Osteocyte (in vitro differentiated cells): ENCODE measurements at regions not wholly inside any gene's neighbourhood (a gene's known extent, or its start where the extent isn't known, plus 50 kb on each side); places are given as distances from the start of the nearest gene placed in this dataset.
A peak's percentile ranks its signal among the peaks of the same experiment; 100 is the strongest.
"Not testable (repeated sequence)": the region's sequence is repeated elsewhere in the genome, so short reads cannot be mapped to it uniquely, and the experiment has no call there.

Experiments used
- DNase-seq: peaks from one replicate; pipeline ENCODE4 v3.0.0; 2021; ENCODE audit warnings: mixed read lengths; ENCODE audit not compliant: unreplicated experiment; ENCODE audit errors: extremely low spot score
- H3K27ac Mint-ChIP-seq: one replicate; pipeline ENCODE4 v1.8.0; 2021; ENCODE audit warnings: mild to moderate bottlenecking, mixed read lengths; ENCODE audit not compliant: unreplicated experiment
- H3K27me3 Mint-ChIP-seq: one replicate; pipeline ENCODE4 v1.8.0; 2021; ENCODE audit warnings: mixed read lengths; ENCODE audit not compliant: unreplicated experiment
- H3K36me3 Mint-ChIP-seq: one replicate; pipeline ENCODE4 v1.8.0; 2021; ENCODE audit warnings: mixed read lengths; ENCODE audit not compliant: unreplicated experiment
- H3K4me1 Mint-ChIP-seq: one replicate; pipeline ENCODE4 v1.8.0; 2021; ENCODE audit warnings: mixed read lengths; ENCODE audit not compliant: unreplicated experiment
- H3K4me3 Mint-ChIP-seq: one replicate; pipeline ENCODE4 v1.8.0; 2021; ENCODE audit warnings: mild to moderate bottlenecking, moderate library complexity, mixed read lengths; ENCODE audit not compliant: unreplicated experiment
- H3K9me3 Mint-ChIP-seq: one replicate; pipeline ENCODE4 v1.8.0; 2021; ENCODE audit warnings: mixed read lengths; ENCODE audit not compliant: unreplicated experiment
- TF ChIP-seq, protein P1 (sequence below): fragments of 200-600 bp; sonication (generic); IDR thresholded peaks from 2 replicates; pipeline ENCODE4 v1.5.0; 2021; ENCODE audit warnings: antibody characterized with exemption, mild to moderate bottlenecking, moderate library complexity

DNA sequence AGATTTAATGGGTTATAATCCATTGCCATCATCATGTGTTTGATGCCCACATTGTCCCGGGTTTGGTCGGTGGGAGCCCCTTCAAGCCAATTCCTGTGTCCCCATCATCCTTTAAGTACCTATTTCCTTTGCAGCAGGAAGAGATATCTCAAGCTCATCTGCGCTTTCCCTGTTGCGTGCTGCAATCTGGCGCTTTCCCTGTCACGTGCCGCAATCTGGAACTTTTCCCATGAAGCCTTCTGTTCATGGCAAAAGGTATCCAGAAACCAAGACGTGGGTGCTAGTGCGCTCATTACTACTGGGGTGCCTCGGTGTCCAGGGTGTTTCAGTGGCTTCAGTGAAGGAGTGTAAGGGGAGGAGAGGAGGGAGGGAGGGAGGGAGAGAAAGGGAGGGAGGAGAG, 174.6 kb upstream of the ZNF469 start:
- Mint-ChIP-seq H3K27ac (no peak overlapping the region), H3K27me3 (no peaks in the 10 kb centered on the region), H3K36me3 (no peaks in the 10 kb centered on the region), H3K4me3 (no peak overlapping the region), H3K4me1 (no peaks in the 10 kb centered on the region), H3K9me3 (peaks cover 6% of the 10 kb centered on the region)
- TF ChIP-seq, protein P1, sequence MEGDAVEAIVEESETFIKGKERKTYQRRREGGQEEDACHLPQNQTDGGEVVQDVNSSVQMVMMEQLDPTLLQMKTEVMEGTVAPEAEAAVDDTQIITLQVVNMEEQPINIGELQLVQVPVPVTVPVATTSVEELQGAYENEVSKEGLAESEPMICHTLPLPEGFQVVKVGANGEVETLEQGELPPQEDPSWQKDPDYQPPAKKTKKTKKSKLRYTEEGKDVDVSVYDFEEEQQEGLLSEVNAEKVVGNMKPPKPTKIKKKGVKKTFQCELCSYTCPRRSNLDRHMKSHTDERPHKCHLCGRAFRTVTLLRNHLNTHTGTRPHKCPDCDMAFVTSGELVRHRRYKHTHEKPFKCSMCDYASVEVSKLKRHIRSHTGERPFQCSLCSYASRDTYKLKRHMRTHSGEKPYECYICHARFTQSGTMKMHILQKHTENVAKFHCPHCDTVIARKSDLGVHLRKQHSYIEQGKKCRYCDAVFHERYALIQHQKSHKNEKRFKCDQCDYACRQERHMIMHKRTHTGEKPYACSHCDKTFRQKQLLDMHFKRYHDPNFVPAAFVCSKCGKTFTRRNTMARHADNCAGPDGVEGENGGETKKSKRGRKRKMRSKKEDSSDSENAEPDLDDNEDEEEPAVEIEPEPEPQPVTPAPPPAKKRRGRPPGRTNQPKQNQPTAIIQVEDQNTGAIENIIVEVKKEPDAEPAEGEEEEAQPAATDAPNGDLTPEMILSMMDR = no peak
- no peak for DNase-seq

DNA sequence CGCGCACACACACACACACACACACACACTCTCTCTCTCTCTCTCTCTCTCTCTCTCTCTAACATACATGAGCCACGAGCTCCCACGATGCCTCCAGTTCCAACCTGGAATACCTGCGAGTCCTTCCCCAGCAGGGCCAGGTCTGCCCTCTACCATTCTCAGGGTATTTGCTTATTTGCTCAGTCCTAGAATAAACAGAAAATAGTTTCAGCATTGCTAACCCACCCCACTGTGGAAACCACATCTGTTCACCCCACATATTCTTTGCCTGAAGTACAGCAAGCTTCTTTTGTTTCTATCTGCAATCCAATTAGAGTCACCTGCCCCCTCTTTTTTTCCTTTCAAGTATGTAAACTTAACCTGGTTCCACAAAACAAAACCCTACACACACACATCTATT, 174.0 kb upstream of the ZNF469 start:
- H3K27ac Mint-ChIP-seq, H3K4me1 Mint-ChIP-seq, H3K27me3 Mint-ChIP-seq, H3K4me3 Mint-ChIP-seq, DNase-seq, H3K9me3 Mint-ChIP-seq, H3K36me3 Mint-ChIP-seq: not testable (repeated sequence)

DNA sequence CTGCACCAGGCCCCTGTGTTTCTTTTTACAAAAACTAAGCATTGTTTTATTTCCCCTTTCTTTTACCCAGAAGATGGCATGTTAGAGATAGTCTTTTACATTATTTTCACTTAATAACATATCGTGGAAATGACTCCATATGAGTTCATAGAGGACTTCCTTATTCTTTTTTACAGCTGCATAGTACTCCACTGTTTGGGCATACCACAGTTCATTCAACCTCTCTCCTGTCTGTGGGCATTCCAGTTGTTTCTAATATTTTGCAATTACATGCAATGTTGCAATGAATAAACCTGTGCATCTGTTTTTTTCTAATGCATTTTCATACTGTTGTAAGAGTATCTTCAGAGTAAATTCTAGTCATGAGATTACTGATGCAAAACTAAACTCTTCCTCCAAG, 173.2 kb upstream of the ZNF469 start:
- H3K4me3 Mint-ChIP-seq, H3K36me3 Mint-ChIP-seq, H3K27me3 Mint-ChIP-seq, H3K9me3 Mint-ChIP-seq, H3K4me1 Mint-ChIP-seq, H3K27ac Mint-ChIP-seq, DNase-seq: not testable (repeated sequence)

DNA sequence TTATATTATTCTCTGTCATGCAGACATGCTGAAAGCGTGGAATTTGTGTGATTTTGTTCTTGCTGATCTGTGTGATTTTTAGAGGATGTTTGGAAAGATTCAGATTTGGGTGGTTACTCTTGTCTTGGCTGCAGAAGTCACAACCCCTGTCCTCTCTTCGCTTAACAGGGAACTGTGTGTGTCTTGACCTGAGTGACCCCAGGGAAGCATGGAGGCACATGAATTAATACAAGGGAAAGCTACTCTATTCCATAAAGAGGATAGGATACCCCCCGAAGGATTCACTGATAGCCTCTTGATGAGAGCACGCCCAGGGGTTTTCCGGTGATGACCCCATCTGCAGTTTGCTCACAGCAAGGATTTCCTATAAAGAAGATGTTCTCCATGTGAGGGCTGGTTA, 168.8 kb upstream of the ZNF469 start:
- not testable (repeated sequence) for H3K36me3 Mint-ChIP-seq, H3K27ac Mint-ChIP-seq, H3K27me3 Mint-ChIP-seq

DNA sequence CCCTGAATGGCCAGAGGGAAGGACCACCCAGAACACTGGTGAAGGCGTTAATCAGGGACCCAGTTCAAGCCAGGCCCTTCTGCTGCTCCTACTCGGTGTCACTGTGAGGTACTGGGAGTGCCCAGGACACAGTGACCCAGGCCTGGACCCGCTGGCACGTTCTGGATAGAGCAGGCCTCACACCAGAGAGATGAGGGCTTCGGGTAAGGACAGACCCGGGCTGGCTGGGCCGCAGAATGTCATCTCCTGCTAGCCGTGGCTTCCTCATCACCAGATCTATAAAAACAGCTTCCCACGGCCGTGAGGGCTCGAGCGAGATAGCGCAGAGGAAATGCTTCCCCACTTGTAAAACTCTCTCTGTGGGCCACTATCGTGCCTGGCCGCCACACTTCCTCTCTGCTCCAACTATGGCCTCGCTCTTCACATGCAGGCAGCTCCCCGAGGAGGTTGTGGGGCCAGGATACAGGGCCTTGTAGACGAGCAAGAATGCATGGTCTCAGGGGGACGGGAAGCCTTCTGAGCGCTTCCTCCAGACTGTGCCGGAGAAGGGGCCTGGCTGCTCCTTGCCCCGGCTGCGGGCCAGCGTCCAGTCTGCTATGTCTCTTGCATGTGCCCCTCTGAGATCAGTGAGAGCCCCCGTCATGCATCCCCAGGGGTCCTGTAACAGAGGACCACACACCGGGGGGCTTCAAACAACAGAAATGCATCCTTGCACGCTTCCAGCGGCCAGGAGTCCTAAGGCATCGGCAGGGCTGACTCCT, 161.6 kb upstream of the ZNF469 start:
- H3K36me3 Mint-ChIP-seq, H3K27ac Mint-ChIP-seq, H3K4me3 Mint-ChIP-seq, DNase-seq, H3K27me3 Mint-ChIP-seq, H3K9me3 Mint-ChIP-seq, H3K4me1 Mint-ChIP-seq: not testable (repeated sequence)

More for the DNA sequence above, 168.8 kb upstream of the ZNF469 start:
- not testable (repeated sequence) for H3K9me3 Mint-ChIP-seq, H3K4me3 Mint-ChIP-seq, H3K4me1 Mint-ChIP-seq, DNase-seq

DNA sequence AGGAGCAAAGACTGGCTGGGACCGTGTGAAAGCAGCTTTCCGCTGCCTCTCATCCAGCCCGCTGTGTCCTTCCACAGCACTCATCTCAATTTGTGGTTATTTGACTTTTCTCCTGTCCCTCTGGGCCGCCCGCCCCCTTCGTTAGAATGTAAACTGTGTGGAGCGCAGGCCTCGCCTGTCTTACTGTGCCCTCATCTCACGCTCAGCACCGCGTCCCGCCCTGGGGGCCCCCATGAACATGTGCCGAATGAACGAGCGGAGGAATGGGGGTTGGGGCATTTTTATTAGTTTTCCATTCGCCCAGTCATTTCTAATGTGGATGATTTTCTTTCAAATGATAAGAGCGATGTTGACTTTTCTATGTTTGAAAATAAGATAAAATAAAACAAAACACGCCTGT, 159.1 kb upstream of the ZNF469 start:
- H3K4me1 Mint-ChIP-seq, H3K9me3 Mint-ChIP-seq, H3K4me3 Mint-ChIP-seq, H3K27me3 Mint-ChIP-seq, H3K36me3 Mint-ChIP-seq, H3K27ac Mint-ChIP-seq: not testable (repeated sequence)
- DNase-seq = peak; percentile 78

DNA sequence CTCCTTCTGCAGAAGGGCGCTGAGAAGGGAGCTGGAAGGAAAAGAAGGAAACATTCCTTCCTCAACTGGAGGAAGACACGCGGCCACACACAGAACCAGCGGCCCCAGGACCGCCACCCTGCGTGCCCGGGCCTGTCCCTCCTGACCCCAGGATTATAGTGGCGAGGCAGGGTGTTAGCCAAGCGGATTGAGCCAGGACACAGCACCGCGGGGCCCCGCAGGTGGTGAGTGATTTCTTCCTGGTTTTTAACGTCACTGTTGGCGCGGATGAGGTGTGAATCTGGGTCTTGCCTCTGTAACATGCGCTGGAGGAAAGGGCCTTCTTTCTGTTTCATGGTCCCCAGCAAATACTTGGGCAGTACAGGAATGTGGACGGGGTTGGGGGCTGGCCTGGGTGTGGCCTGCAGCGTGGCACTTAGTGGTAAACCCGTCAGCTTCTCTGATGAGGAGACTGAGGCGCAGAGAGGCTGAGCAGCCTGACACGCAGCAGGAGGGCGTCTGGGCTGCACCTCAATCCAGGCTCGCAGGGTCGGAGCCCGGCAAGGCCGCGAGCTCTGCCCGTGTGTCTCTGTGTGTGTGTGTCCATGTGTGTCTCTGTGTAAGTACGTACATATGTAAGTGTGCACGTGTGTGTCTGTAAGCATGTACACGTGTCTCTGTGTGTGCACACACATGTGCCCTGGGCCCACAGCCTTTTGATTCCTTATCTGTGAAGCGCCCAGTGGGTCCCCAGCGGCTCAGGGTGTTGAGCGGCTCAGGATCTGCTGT, 158.4 kb upstream of the ZNF469 start:
- not testable (repeated sequence) for H3K9me3 Mint-ChIP-seq

DNA sequence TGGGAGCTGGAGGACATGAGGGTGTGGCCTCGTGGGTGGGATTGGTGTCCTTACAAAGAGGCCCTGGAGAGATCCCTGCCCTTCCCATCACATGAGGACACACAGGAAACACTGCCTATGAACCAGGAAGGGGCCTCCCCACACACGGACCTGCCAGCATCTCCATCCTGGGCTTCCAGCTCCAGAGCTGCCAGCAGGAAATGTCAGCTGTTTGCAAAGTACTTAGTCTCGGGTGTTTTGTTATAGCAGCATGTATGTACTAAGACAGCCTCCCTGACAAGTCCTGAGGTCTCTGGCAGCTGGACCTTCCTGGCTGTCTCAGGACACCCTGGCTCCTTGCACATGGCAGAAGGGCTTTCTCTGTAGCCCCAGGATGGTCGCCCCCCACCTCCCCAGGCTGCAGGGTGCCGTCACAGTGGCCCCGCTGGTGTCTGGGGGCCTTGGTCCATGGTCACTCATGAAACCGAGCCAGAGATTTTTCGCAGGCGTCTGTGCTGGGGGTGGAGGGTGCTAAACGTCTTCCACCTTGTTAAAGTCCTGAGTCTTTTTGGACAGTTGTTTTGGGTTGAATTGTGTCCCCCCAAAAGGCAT, 157.0 kb upstream of the ZNF469 start:
- not testable (repeated sequence) for H3K27me3 Mint-ChIP-seq, DNase-seq, H3K9me3 Mint-ChIP-seq, H3K4me1 Mint-ChIP-seq, H3K36me3 Mint-ChIP-seq, H3K4me3 Mint-ChIP-seq, H3K27ac Mint-ChIP-seq

More for the DNA sequence above, 158.4 kb upstream of the ZNF469 start:
- H3K36me3 Mint-ChIP-seq, H3K4me1 Mint-ChIP-seq, H3K4me3 Mint-ChIP-seq, DNase-seq, H3K27me3 Mint-ChIP-seq, H3K27ac Mint-ChIP-seq: not testable (repeated sequence)

DNA sequence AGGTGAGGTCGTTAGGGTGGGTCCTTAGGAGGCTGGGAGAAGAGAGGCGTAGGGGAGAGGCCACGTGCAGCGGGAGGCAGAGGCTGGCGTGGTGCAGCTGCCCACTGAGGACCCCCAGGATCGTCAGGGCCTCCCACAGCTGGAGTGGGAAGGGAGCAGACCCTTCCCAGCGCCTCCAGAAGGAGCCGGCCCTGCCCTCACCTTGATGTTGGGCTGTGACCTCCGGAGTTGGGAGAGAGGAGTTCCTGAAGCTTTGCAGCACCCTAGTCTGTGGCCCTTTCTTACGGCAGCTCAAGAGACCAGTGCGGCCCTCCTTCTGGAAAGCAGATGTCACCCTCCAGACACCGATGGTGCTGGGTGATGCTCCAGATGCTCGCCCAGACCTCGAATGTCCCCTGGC, 156.5 kb upstream of the ZNF469 start:
- H3K27ac Mint-ChIP-seq, H3K4me1 Mint-ChIP-seq, H3K36me3 Mint-ChIP-seq, H3K9me3 Mint-ChIP-seq, H3K4me3 Mint-ChIP-seq, DNase-seq, H3K27me3 Mint-ChIP-seq: not testable (repeated sequence)

DNA sequence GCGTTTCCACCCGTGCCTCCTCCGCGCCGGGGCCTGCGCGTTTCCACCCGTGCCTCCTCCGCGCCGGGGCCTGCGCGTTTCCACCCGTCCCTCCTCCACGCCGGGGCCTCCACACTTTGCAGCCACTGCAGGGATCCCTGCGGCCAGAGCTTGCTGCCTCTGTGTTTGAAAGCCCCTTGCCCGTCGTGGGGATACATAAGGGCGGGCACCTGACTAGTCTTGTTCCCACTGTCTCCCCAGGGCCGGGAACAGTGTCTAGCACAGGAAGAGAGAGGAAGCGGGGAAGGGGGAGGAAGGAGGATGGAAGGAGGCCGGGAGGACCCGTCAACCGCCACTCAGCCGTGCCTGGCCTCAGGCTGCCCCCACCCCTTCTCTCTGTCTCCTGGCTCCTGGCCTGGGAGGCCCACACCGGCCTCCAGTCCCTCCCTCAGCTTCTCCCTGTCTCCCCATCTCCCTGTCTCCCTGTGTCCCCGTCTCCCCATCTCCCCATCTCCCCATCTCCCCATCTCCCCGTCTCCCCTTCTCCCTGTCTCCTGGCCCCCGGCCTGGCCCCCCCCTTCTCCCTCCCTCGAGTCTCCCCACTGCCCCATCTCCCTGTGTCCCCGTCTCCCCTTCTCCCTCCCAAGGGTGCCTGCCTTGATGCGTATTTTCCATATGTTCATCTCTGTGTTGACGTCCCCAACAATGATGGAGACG, 155.6 kb upstream of the ZNF469 start:
- not testable (repeated sequence) for H3K4me1 Mint-ChIP-seq, H3K27ac Mint-ChIP-seq, H3K36me3 Mint-ChIP-seq, H3K27me3 Mint-ChIP-seq, H3K4me3 Mint-ChIP-seq, H3K9me3 Mint-ChIP-seq, DNase-seq
